CD14-positive monocyte (primary cell): ENCODE measurements at regions not wholly inside any gene's neighbourhood (a gene's known extent, or its start where the extent isn't known, plus 50 kb on each side); places are given as distances from the start of the nearest gene placed in this dataset.

Experiments
- DNase-seq, 3 donors: peaks; one replicate each; pipeline ENCODE4 v3.0.0-alpha.2; 2011 to 2022
- H2AFZ ChIP-seq: 2 replicates; pipeline ENCODE4 v1.6.0; 2012; ENCODE audit warnings: mild to moderate bottlenecking, low read depth, low read length, inconsistent platforms; ENCODE audit not compliant: insufficient read depth, poor library complexity, severe bottlenecking
- H3K27ac ChIP-seq, 2 donors: 1 replicate in 1 of 2; 2 replicates in 1 of 2; pipeline ENCODE4 v1.5.1; 2012 to 2013; ENCODE audit warnings: low read length in 2 of 2, control low read depth in 1 of 2, inconsistent platforms in 1 of 2, low read depth in 1 of 2, mild to moderate bottlenecking in 1 of 2
- H3K27me3 ChIP-seq, 2 donors: one replicate each; pipeline versions ENCODE4 v1.6.0 to v1.6.1; 2011 to 2013; ENCODE audit warnings: low read length in 2 of 2; ENCODE audit not compliant: control insufficient read depth in 2 of 2, insufficient read depth in 2 of 2
- H3K36me3 ChIP-seq, 2 donors: replicated peaks in 1 of 2; 1 replicate in 1 of 2; 2 replicates in 1 of 2; pipeline versions ENCODE4 v1.5.1 to v1.6.1; 2012 to 2013; ENCODE audit warnings: low read length in 2 of 2, control low read depth in 1 of 2, inconsistent platforms in 1 of 2, mild to moderate bottlenecking in 1 of 2; ENCODE audit not compliant: insufficient read depth in 2 of 2, control insufficient read depth in 1 of 2
- H3K4me1 ChIP-seq, 2 donors: 1 replicate in 1 of 2; 2 replicates in 1 of 2; pipeline versions ENCODE4 v1.5.1 to v1.6.1; 2012 to 2013; ENCODE audit warnings: low read length in 2 of 2, control low read depth in 1 of 2, inconsistent platforms in 1 of 2, mild to moderate bottlenecking in 1 of 2, moderate library complexity in 1 of 2; ENCODE audit not compliant: insufficient read depth in 2 of 2, control insufficient read depth in 1 of 2
- H3K4me2 ChIP-seq: replicated peaks from 2 replicates; pipeline ENCODE3; 2012; ENCODE audit warnings: low read length, moderate library complexity, mild to moderate bottlenecking; ENCODE audit not compliant: poor library complexity, severe bottlenecking; ENCODE audit errors: extremely low read depth
- H3K4me3 ChIP-seq, 3 experiments: fragments of 200-600 bp in 1 of 3; sonication (generic) in 1 of 3; replicated peaks in 1 of 3; 1 replicate in 2 of 3; 2 replicates in 1 of 3; pipeline ENCODE4 v1.5.1; 2011 to 2013; ENCODE audit warnings: low read length in 3 of 3, mild to moderate bottlenecking in 3 of 3, control low read depth in 2 of 3, low read depth in 2 of 3, inconsistent platforms in 1 of 3, moderate library complexity in 1 of 3
- H3K79me2 ChIP-seq: 2 replicates; pipeline ENCODE4 v1.6.0; 2012; ENCODE audit warnings: mild to moderate bottlenecking, control low read depth, inconsistent platforms, low read length, moderate library complexity; ENCODE audit not compliant: insufficient read depth
- H3K9ac ChIP-seq: 2 replicates; pipeline ENCODE4 v1.6.0; 2017; ENCODE audit warnings: low read length, mild to moderate bottlenecking; ENCODE audit not compliant: insufficient read depth, poor library complexity, severe bottlenecking
- H3K9me3 ChIP-seq, 2 donors: replicated peaks in 1 of 2; 1 replicate in 1 of 2; 2 replicates in 1 of 2; pipeline versions ENCODE4 v1.5.1 to v1.6.1; 2012 to 2013; ENCODE audit warnings: low read length in 2 of 2, control low read depth in 1 of 2; ENCODE audit not compliant: control insufficient read depth in 1 of 2, insufficient read depth in 1 of 2
- H4K20me1 ChIP-seq: 2 replicates; pipeline ENCODE4 v1.6.0; 2012; ENCODE audit warnings: mild to moderate bottlenecking, low read length, control low read depth, moderate library complexity; ENCODE audit not compliant: insufficient read depth
- H3K27ac Mint-ChIP-seq, 7 donors: one replicate each; pipeline ENCODE4 v1.8.0; 2020; ENCODE audit warnings: mild to moderate bottlenecking in 7 of 7, mixed read lengths in 7 of 7, moderate library complexity in 6 of 7, inconsistent platforms in 2 of 7
- H3K27me3 Mint-ChIP-seq, 3 donors: one replicate each; pipeline ENCODE4 v1.8.0; 2021 to 2022; ENCODE audit warnings: low read depth in 3 of 3, mild to moderate bottlenecking in 3 of 3, mixed read lengths in 3 of 3, moderate library complexity in 3 of 3, inconsistent platforms in 1 of 3
- H3K36me3 Mint-ChIP-seq, 2 donors: one replicate each; pipeline ENCODE4 v1.8.0; 2020; ENCODE audit warnings: mixed read lengths in 2 of 2, inconsistent platforms in 1 of 2, mild to moderate bottlenecking in 1 of 2
- H3K4me1 Mint-ChIP-seq: one replicate; pipeline ENCODE4 v1.8.0; 2020; ENCODE audit warnings: mild to moderate bottlenecking, mixed read lengths
- H3K4me3 Mint-ChIP-seq, 2 donors: one replicate each; pipeline ENCODE4 v1.8.0; 2020; ENCODE audit warnings: mild to moderate bottlenecking in 2 of 2, mixed read lengths in 2 of 2, moderate library complexity in 1 of 2
- H3K9me3 Mint-ChIP-seq, 7 donors: one replicate each; pipeline ENCODE4 v1.8.0; 2020 to 2022; ENCODE audit warnings: mixed read lengths in 7 of 7, mild to moderate bottlenecking in 6 of 7, moderate library complexity in 6 of 7, inconsistent platforms in 2 of 7
- WGBS: methylation state at CpG from one replicate; pipeline ENCODE4 v1.1.5; 2013; ENCODE audit warnings: missing lambda C conversion rate; ENCODE audit not compliant: insufficient coverage; 5-methylcytosine and 5-hydroxymethylcytosine counted together
- intact Hi-C, 2 donors: fragments of 100-400 bp; cut with micrococcal nuclease; formaldehyde crosslinking; loops; one replicate each; pipeline versions ENCODE4 v1.15.0 to v1.15.1; 2023
- TF ChIP-seq, protein P1 (sequence below): fragments of 200-600 bp; IDR thresholded peaks from one replicate; pipeline ENCODE4 v1.8.0; 2022; ENCODE audit warnings: antibody characterized with exemption, mild to moderate bottlenecking

DNA sequence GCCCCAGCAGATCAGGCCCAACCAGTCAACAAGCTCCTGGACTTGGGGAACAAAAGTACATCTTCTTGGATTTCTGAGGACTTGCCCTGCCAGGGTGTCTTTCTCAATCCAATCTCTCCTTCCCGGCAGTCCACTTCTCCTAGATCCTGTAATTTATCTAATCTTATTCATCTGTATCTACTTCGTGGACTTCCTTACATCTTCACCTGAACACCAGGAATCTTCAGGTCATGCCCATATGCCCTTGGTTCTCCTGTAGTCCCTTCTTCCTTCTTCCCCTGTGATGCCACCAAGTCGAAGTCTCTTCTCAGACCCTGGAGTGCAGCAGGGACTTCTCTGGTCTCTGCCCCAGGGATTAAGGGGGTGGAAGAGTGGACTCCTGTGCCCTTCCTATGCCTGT lies 100.3 kb downstream of the ZNF280B start:
- no peak for DNase-seq
- no peaks in the 10 kb centered on the region for H4K20me1 ChIP-seq
- H3K36me3 ChIP-seq: no peaks in the 10 kb centered on the region
- H3K27me3 Mint-ChIP-seq: peaks cover 3 to 11% (median 5%) of the 10 kb centered on the region in 3 donors
- H3K9me3 ChIP-seq: no peaks in the 10 kb centered on the region
- WGBS: 88% methylated on average over 2 of the region's 3 CpGs
- peaks cover 0 to 1% (median 0%) of the 10 kb centered on the region in 7 donors for H3K9me3 Mint-ChIP-seq
- H3K27ac ChIP-seq: no peak overlapping the region
- H3K9ac ChIP-seq: no peak overlapping the region
- intact Hi-C loops: no loop called here
- H3K4me3 Mint-ChIP-seq: no peak overlapping the region
- H3K36me3 Mint-ChIP-seq: no peaks in the 10 kb centered on the region
- no peaks in the 10 kb centered on the region for H3K27me3 ChIP-seq
- peaks cover 18% of the 10 kb centered on the region for H3K4me1 Mint-ChIP-seq
- H2AFZ ChIP-seq: no peak overlapping the region
- H3K79me2 ChIP-seq: no peaks in the 10 kb centered on the region
- no peak overlapping the region for H3K4me3 ChIP-seq
- TF ChIP-seq, protein P1, sequence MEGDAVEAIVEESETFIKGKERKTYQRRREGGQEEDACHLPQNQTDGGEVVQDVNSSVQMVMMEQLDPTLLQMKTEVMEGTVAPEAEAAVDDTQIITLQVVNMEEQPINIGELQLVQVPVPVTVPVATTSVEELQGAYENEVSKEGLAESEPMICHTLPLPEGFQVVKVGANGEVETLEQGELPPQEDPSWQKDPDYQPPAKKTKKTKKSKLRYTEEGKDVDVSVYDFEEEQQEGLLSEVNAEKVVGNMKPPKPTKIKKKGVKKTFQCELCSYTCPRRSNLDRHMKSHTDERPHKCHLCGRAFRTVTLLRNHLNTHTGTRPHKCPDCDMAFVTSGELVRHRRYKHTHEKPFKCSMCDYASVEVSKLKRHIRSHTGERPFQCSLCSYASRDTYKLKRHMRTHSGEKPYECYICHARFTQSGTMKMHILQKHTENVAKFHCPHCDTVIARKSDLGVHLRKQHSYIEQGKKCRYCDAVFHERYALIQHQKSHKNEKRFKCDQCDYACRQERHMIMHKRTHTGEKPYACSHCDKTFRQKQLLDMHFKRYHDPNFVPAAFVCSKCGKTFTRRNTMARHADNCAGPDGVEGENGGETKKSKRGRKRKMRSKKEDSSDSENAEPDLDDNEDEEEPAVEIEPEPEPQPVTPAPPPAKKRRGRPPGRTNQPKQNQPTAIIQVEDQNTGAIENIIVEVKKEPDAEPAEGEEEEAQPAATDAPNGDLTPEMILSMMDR: no peak
- H3K27ac Mint-ChIP-seq: no peak overlapping the region
- peaks cover 10 to 14% of the 10 kb centered on the region in 2 donors for H3K4me1 ChIP-seq
- no peak overlapping the region for H3K4me2 ChIP-seq

DNA sequence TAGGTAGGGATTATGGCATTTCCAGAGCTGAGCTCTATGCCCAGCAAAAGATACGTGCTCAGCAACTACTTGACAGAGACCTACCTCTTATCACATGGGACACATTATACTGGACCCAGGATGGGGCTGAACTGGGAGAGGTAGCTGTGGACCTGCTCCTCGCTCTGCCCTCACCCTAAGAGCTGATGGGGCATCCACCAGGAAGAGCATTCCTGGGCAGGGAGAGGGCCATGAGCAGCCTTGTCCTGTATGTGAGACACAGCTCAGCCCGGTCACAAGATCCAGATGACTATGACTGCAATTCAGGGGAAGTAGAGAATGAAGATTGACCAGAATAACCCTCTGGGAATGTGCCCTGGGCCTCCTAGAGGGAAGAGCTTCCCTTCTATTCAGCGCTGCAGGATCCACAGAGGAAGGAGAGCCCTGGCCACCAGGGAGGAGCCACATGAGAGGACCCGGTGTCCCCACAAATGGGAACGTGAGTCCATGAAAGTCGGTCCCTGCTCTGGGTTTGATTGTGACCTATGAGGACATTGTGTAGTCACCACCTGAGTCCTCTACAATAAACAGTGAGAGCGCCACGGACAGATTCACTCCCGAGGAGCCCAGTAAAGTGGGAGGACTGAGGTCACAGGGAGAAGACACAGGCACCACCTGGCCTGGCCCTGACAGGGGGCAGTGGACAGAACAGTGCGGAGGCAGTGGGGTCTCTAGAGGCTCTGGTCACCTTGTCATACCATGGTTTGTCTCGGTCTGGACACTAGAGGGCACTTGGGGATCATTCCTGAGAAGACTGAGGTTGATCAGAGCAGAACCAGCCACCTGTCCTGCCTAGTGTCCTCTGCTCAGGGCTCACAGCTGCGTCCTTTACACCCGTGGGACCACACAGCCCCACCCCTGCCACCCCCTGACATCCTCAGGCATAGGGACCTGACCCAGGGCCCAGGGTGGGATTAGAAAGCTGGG lies 99.5 kb downstream of the ZNF280B start:
- DNase-seq: no peak
- no peak overlapping the region for H3K9ac ChIP-seq
- WGBS: 84% methylated on average over 7 of the region's 14 CpGs

More for the DNA sequence above, 99.5 kb downstream of the ZNF280B start:
- Mint-ChIP-seq H3K36me3 (no peaks in the 10 kb centered on the region), H3K27me3 (peaks cover 3 to 11% (median 5%) of the 10 kb centered on the region in 3 donors), H3K9me3 (peaks cover 0 to 1% (median 0%) of the 10 kb centered on the region in 7 donors), H3K4me3 (no peak overlapping the region), H3K4me1 (peaks cover 18% of the 10 kb centered on the region), H3K27ac (no peak overlapping the region)
- Histone ChIP-seq H2AFZ (no peak overlapping the region), H3K9me3 (no peaks in the 10 kb centered on the region), H4K20me1 (no peaks in the 10 kb centered on the region), H3K4me1 (peaks cover 10 to 14% of the 10 kb centered on the region in 2 donors), H3K27ac (no peak overlapping the region), H3K79me2 (no peaks in the 10 kb centered on the region), H3K27me3 (no peaks in the 10 kb centered on the region), H3K4me2 (no peak overlapping the region), H3K36me3 (no peaks in the 10 kb centered on the region), H3K4me3 (no peak overlapping the region)
- TF ChIP-seq, protein P1: peak; percentile 22
- intact Hi-C loops: no loop called here
